ENCODE measurements at regions not wholly inside any gene's neighbourhood (a gene's known extent, or its start where the extent isn't known, plus 50 kb on each side); places are given as distances from the start of the nearest gene placed in this dataset.
"Not testable (repeated sequence)": the region's sequence is repeated elsewhere in the genome, so short reads cannot be mapped to it uniquely, and the experiment has no call there.

- Mint-ChIP-seq H3K4me3 (peak overlapping the region; percentile 91 to 96 (median 96)), H3K4me1 (peaks cover 49 to 56% of the 10 kb centered on the region in 2 donors), H3K27me3 (ENCODE audit: low read depth in 3 of 3) (peaks cover 10 to 24% (median 12%) of the 10 kb centered on the region in 3 donors), H3K27ac (peak overlapping the region; percentile 95 to 99 (median 96))
- DNase-seq = peak; percentile 89 to 91 (median 89)
- H3K9me3 Mint-ChIP-seq, H3K36me3 Mint-ChIP-seq: not testable (repeated sequence)
Measured at GRCh38 chr6:27807441-27808241, 104.6 kb downstream of the OR2B2 start.

DNA sequence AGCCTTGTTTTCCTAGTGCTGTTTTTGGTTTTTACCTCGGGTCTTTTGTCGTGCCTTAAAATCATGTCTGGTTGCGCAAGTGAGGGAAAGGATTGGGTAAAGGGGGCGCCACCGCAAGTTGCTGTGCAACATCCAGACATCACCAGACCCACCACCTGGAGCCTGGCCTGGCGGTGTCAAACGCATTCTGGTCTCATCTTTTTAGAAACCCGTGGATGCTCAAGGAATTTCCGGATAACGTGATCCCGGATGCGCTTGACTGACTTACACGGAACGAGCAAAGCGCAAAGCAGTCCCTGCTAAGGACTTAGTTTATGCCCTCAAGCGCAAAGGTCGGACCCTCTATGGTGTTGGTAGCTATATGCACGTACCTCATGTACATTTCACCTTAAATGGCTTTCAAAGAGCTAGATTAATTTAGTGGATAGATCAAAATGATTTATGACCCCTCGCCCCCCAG is 105.2 kb downstream of the OR2B2 start:
- Mint-ChIP-seq H3K27me3 (ENCODE audit: low read depth in 3 of 3) (peaks cover 10 to 24% (median 12%) of the 10 kb centered on the region in 3 donors), H3K27ac (peak overlapping the region; percentile 95 to 99 (median 96)), H3K4me3 (peak overlapping the region; percentile 91 to 96 (median 96)), H3K9me3 (peaks cover 0 to 2% (median 0%) of the 10 kb centered on the region in 6 donors), H3K4me1 (peaks cover 49 to 56% of the 10 kb centered on the region in 2 donors), H3K36me3 (no peaks in the 10 kb centered on the region)
- peak; percentile 31 to 38 (median 33) for DNase-seq

DNA sequence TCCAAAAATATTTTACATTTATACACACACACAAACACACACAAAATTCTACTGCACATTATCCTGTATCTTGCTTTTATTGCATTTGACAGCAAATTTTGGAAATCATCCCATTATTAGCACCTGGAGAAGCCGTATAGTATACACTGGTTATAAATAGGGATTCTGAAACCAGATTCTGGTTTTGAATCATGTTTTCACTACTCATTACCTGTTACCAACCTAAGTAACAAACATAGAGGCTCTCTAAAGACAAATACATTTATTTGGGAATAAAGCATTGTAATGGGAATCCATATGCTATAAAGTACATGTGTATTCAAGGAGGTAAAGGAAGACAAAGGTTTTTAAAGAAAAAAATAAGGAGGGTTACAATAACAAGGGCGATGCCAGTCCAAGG is 106.8 kb downstream of the OR2B2 start:
- Mint-ChIP-seq H3K27ac (peak overlapping the region in 2 of 6 donors; percentile 31), H3K4me1 (peaks cover 36 to 41% of the 10 kb centered on the region in 2 donors), H3K9me3 (peaks cover 0 to 2% (median 0%) of the 10 kb centered on the region in 6 donors), H3K27me3 (ENCODE audit: low read depth in 3 of 3) (peaks cover 7 to 23% (median 9%) of the 10 kb centered on the region in 3 donors), H3K4me3 (peak overlapping the region in 4 of 5 donors; percentile 8 to 42 (median 10)), H3K36me3 (no peaks in the 10 kb centered on the region)
- no peak for DNase-seq

- peaks cover 0 to 2% (median 0%) of the 10 kb centered on the region in 6 donors for H3K9me3 Mint-ChIP-seq
- H3K36me3 Mint-ChIP-seq = no peaks in the 10 kb centered on the region
- H3K27ac Mint-ChIP-seq = no peak overlapping the region
- peaks cover 31 to 36% of the 10 kb centered on the region in 2 donors for H3K4me1 Mint-ChIP-seq
- no peak overlapping the region for H3K4me3 Mint-ChIP-seq
- DNase-seq = no peak
- H3K27me3 Mint-ChIP-seq (ENCODE audit: low read depth in 3 of 3) = peaks cover 2 to 18% (median 4%) of the 10 kb centered on the region in 3 donors
Measured at GRCh38 chr6:27804851-27805250, 107.3 kb downstream of the OR2B2 start.

GRCh38 chr6:27800731-27801373 is 111.3 kb downstream of the OR2B2 start:
- no peak overlapping the region for H3K27ac Mint-ChIP-seq
- peaks cover 2 to 4% of the 10 kb centered on the region in 2 donors for H3K4me1 Mint-ChIP-seq
- no peak for DNase-seq
- H3K9me3 Mint-ChIP-seq = no peaks in the 10 kb centered on the region
- peaks cover 0 to 10% (median 2%) of the 10 kb centered on the region in 3 donors for H3K27me3 Mint-ChIP-seq (ENCODE audit: low read depth in 3 of 3)
- no peak overlapping the region for H3K4me3 Mint-ChIP-seq
- no peaks in the 10 kb centered on the region for H3K36me3 Mint-ChIP-seq

GRCh38 chr6:27797960-27798359 is 114.2 kb downstream of the OR2B2 start:
- Mint-ChIP-seq H3K4me1 (peaks cover 3 to 10% of the 10 kb centered on the region in 2 donors), H3K4me3 (no peak overlapping the region), H3K27me3 (ENCODE audit: low read depth in 3 of 3) (peaks cover 0 to 15% (median 7%) of the 10 kb centered on the region in 3 donors), H3K9me3 (no peaks in the 10 kb centered on the region), H3K36me3 (no peaks in the 10 kb centered on the region), H3K27ac (no peak overlapping the region)
- DNase-seq = no peak

GRCh38 chr6:27796736-27797481 is 115.3 kb downstream of the OR2B2 start:
- Mint-ChIP-seq H3K27ac (peak overlapping the region in 1 of 6 donors; percentile 9), H3K4me1 (peaks cover 14 to 21% of the 10 kb centered on the region in 2 donors)

GRCh38 chr6:27795697-27796494 is 116.3 kb downstream of the OR2B2 start:
- Mint-ChIP-seq H3K27ac (peak overlapping the region in 4 of 6 donors; percentile 26 to 50 (median 38)), H3K9me3 (no peaks in the 10 kb centered on the region), H3K36me3 (no peaks in the 10 kb centered on the region), H3K4me1 (peaks cover 22 to 30% of the 10 kb centered on the region in 2 donors), H3K4me3 (no peak overlapping the region), H3K27me3 (ENCODE audit: low read depth in 3 of 3) (peaks cover 5 to 25% (median 24%) of the 10 kb centered on the region in 3 donors)
- DNase-seq = peak; percentile 81 to 85 (median 82)

More at GRCh38 chr6:27796736-27797481, 115.3 kb downstream of the OR2B2 start:
- H3K27me3 Mint-ChIP-seq (ENCODE audit: low read depth in 3 of 3) = peaks cover 0 to 18% (median 15%) of the 10 kb centered on the region in 3 donors
- not testable (repeated sequence) for H3K9me3 Mint-ChIP-seq, DNase-seq, H3K4me3 Mint-ChIP-seq, H3K36me3 Mint-ChIP-seq

- peak overlapping the region in 3 of 6 donors; percentile 3 to 67 (median 19) for H3K27ac Mint-ChIP-seq
Measured at GRCh38 chr6:27791182-27791943, 120.8 kb downstream of the OR2B2 start.

GRCh38 chr6:27788376-27788775 is 123.8 kb downstream of the OR2B2 start:
- H3K4me3 Mint-ChIP-seq, H3K9me3 Mint-ChIP-seq, H3K27ac Mint-ChIP-seq, DNase-seq, H3K36me3 Mint-ChIP-seq: not testable (repeated sequence)
- peaks cover 22 to 23% of the 10 kb centered on the region in 2 donors for H3K4me1 Mint-ChIP-seq
- peaks cover 7 to 25% (median 15%) of the 10 kb centered on the region in 3 donors for H3K27me3 Mint-ChIP-seq (ENCODE audit: low read depth in 3 of 3)

More at GRCh38 chr6:27791182-27791943, 120.8 kb downstream of the OR2B2 start:
- DNase-seq = peak; percentile 15 to 25 (median 22)
- Mint-ChIP-seq H3K9me3 (no peaks in the 10 kb centered on the region), H3K4me1 (peaks cover 22 to 30% of the 10 kb centered on the region in 2 donors), H3K36me3 (peaks cover 0 to 3% (median 0%) of the 10 kb centered on the region in 3 donors), H3K27me3 (ENCODE audit: low read depth in 3 of 3) (peaks cover 5 to 25% (median 24%) of the 10 kb centered on the region in 3 donors), H3K4me3 (peak overlapping the region; percentile 81 to 90 (median 86))

DNA sequence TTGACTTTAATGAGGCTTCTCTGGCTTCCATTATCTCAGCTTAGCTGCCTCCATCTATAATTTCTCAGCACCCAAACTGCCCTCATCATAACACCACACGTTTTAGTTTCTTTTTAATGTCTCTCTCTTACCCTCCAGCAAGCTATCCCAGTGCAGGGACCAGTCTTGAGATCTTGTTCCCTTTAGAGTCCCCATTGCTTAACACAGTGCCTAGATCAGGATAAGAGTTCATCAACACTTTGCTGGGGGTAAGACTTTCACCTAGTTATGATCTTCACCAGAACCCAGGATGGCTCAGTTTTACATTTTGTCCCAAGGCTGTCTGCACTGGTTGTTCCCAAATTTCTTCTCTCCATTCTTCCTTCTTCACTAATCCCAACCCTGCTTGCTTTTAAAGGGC is 126.1 kb downstream of the OR2B2 start:
- Mint-ChIP-seq H3K4me3 (no peak overlapping the region), H3K9me3 (no peaks in the 10 kb centered on the region), H3K36me3 (peaks cover 0 to 3% (median 0%) of the 10 kb centered on the region in 3 donors), H3K27ac (no peak overlapping the region), H3K27me3 (ENCODE audit: low read depth in 3 of 3) (peaks cover 4 to 6% (median 4%) of the 10 kb centered on the region in 3 donors), H3K4me1 (peaks cover 0 to under 1% of the 10 kb centered on the region in 2 donors)
- no peak for DNase-seq

DNA sequence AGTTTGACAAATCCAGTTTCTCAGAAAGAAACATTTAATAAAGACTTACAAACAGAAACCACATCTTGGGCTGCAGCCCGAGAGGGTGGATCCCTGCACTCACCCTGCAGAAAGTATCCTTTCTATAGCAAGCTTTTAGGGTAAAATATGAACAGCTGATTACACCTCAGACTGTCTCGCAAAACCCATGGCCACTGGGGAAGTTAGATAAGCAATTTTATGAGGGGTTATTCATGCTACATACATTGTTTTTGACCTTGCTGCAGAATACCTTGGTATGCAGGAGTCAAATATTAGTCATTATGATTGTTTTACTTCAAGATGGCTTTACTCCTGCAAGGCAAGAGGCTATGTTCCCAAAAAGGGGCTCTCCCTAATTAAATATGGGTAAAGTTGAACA is 126.9 kb downstream of the OR2B2 start:
- Mint-ChIP-seq H3K4me3 (no peak overlapping the region), H3K27me3 (ENCODE audit: low read depth in 3 of 3) (peaks cover 4 to 8% (median 4%) of the 10 kb centered on the region in 3 donors), H3K4me1 (no peaks in the 10 kb centered on the region), H3K36me3 (peaks cover 0 to 3% (median 0%) of the 10 kb centered on the region in 3 donors), H3K9me3 (no peaks in the 10 kb centered on the region), H3K27ac (no peak overlapping the region)
- no peak for DNase-seq

Data from immature natural killer cell (primary cell).